GM23338 (cell line): ENCODE measurements at regions not wholly inside any gene's neighbourhood (a gene's known extent, or its start where the extent isn't known, plus 50 kb on each side); places are given as distances from the start of the nearest gene placed in this dataset.

Experiments used
- CREB1 ChIP-seq: fragments of 250-450 bp; sonication (Bioruptor Pico); IDR thresholded peaks from 2 replicates; pipeline ENCODE4 v1.5.0; 2020; ENCODE audit warnings: low read depth, mild to moderate bottlenecking, moderate library complexity
- EZH2 ChIP-seq: fragments of 200-600 bp; sonication (generic); IDR thresholded peaks from one replicate; pipeline ENCODE4 v1.8.0; 2017; ENCODE audit warnings: antibody characterized with exemption, mild to moderate bottlenecking, low read depth; ENCODE audit not compliant: unreplicated experiment
- EZH2phosphoT487 ChIP-seq: fragments of 200-600 bp; sonication (generic); IDR thresholded peaks from one replicate; pipeline ENCODE4 v1.8.1; 2018; ENCODE audit warnings: antibody characterized with exemption; ENCODE audit not compliant: unreplicated experiment
- JUNB ChIP-seq: IDR thresholded peaks from one replicate; pipeline ENCODE4 v1.6.1; 2016; ENCODE audit warnings: antibody characterized with exemption; ENCODE audit not compliant: unreplicated experiment
- POLR2AphosphoS5 ChIP-seq: IDR thresholded peaks from 2 replicates; pipeline ENCODE4 v1.6.1; 2016; ENCODE audit warnings: antibody characterized with exemption, low read depth
- TF ChIP-seq, protein P1 (sequence below), 2 experiments: fragments of 200-600 bp in 1 of 2; sonication (generic) in 1 of 2; conservative IDR thresholded peaks; 2 replicates each; pipeline versions ENCODE4 v1.5.1 to v1.6.1; 2016 to 2017; ENCODE audit warnings: antibody characterized with exemption in 2 of 2, low read depth in 2 of 2, mild to moderate bottlenecking in 2 of 2, moderate library complexity in 1 of 2
- TF ChIP-seq, protein P2 (sequence below): IDR thresholded peaks from one replicate; pipeline ENCODE4 v1.6.1; 2018; ENCODE audit warnings: antibody characterized with exemption; ENCODE audit not compliant: unreplicated experiment

DNA sequence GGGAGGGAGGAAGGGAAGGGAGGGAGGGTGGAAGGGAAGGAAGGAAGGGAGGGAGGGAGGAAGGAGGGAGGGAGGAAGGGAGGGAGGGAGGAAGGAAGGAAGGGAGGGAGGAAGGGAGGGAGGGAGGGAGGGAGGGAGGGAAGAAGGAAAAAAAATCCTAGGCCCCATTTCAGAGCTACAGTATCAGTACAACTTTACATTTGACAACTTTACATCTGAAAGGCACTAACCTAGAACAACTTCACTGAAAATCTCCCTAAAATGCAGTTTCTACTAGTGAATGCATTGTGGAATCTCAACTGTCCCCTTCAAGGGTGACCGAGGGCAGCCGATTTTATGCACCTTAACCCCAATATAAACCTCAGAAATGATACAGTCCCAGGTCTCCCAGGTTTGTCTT is 259.8 kb upstream of the GALNT17 start:
- TF ChIP-seq, protein P1, sequence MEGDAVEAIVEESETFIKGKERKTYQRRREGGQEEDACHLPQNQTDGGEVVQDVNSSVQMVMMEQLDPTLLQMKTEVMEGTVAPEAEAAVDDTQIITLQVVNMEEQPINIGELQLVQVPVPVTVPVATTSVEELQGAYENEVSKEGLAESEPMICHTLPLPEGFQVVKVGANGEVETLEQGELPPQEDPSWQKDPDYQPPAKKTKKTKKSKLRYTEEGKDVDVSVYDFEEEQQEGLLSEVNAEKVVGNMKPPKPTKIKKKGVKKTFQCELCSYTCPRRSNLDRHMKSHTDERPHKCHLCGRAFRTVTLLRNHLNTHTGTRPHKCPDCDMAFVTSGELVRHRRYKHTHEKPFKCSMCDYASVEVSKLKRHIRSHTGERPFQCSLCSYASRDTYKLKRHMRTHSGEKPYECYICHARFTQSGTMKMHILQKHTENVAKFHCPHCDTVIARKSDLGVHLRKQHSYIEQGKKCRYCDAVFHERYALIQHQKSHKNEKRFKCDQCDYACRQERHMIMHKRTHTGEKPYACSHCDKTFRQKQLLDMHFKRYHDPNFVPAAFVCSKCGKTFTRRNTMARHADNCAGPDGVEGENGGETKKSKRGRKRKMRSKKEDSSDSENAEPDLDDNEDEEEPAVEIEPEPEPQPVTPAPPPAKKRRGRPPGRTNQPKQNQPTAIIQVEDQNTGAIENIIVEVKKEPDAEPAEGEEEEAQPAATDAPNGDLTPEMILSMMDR (conservative IDR thresholded peaks at IDR 0.05; ENCODE audit: low read depth in 2 of 2), result no peak
- TF ChIP-seq, protein P2, sequence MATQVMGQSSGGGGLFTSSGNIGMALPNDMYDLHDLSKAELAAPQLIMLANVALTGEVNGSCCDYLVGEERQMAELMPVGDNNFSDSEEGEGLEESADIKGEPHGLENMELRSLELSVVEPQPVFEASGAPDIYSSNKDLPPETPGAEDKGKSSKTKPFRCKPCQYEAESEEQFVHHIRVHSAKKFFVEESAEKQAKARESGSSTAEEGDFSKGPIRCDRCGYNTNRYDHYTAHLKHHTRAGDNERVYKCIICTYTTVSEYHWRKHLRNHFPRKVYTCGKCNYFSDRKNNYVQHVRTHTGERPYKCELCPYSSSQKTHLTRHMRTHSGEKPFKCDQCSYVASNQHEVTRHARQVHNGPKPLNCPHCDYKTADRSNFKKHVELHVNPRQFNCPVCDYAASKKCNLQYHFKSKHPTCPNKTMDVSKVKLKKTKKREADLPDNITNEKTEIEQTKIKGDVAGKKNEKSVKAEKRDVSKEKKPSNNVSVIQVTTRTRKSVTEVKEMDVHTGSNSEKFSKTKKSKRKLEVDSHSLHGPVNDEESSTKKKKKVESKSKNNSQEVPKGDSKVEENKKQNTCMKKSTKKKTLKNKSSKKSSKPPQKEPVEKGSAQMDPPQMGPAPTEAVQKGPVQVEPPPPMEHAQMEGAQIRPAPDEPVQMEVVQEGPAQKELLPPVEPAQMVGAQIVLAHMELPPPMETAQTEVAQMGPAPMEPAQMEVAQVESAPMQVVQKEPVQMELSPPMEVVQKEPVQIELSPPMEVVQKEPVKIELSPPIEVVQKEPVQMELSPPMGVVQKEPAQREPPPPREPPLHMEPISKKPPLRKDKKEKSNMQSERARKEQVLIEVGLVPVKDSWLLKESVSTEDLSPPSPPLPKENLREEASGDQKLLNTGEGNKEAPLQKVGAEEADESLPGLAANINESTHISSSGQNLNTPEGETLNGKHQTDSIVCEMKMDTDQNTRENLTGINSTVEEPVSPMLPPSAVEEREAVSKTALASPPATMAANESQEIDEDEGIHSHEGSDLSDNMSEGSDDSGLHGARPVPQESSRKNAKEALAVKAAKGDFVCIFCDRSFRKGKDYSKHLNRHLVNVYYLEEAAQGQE, result no peak
- TF ChIP-seq EZH2phosphoT487, result no peak
- no peak for TF ChIP-seq CREB1 (CRISPR knock-in tag)
- no peak for TF ChIP-seq EZH2
- TF ChIP-seq POLR2AphosphoS5, result no peak
- no peak for TF ChIP-seq JUNB
